HG03439 (cell line): ENCODE measurements at regions not wholly inside any gene's neighbourhood (a gene's known extent, or its start where the extent isn't known, plus 50 kb on each side); places are given as distances from the start of the nearest gene placed in this dataset.
"Not testable (repeated sequence)": the region's sequence is repeated elsewhere in the genome, so short reads cannot be mapped to it uniquely, and the experiment has no call there.

ENCODE experiments used
- ATAC-seq: cut with Tn5 transposase; IDR thresholded peaks from one replicate; pipeline ENCODE4 v1.9.1; 2021; ENCODE audit warnings: mild to moderate bottlenecking, moderate library complexity; ENCODE audit not compliant: unreplicated experiment

- not testable (repeated sequence) for ATAC-seq
Measured at GRCh38 chr18:5830902-5831301, 64.4 kb downstream of the TMEM200C start.

GRCh38 chr18:5828913-5829312 lies 66.4 kb downstream of the TMEM200C start:
- no peak for ATAC-seq

GRCh38 chr18:5825663-5826062 lies 69.7 kb downstream of the TMEM200C start:
- no peak for ATAC-seq

- ATAC-seq = no peak
Measured at GRCh38 chr18:5824370-5824984, 70.8 kb downstream of the TMEM200C start.

GRCh38 chr18:5817816-5818215 lies 77.5 kb downstream of the TMEM200C start:
- no peak for ATAC-seq

GRCh38 chr18:5806860-5807259 lies 88.5 kb downstream of the TMEM200C start:
- no peak for ATAC-seq

- no peak for ATAC-seq
Measured at GRCh38 chr18:5787936-5788335, 107.4 kb downstream of the TMEM200C start.

GRCh38 chr18:5779922-5780321 lies 115.4 kb downstream of the TMEM200C start:
- ATAC-seq = no peak

- no peak for ATAC-seq
Measured at GRCh38 chr18:5772306-5773105, 122.8 kb downstream of the TMEM200C start.

GRCh38 chr18:5771343-5771742 lies 124.0 kb downstream of the TMEM200C start:
- ATAC-seq = no peak

GRCh38 chr18:5770176-5770575 lies 125.1 kb downstream of the TMEM200C start:
- no peak for ATAC-seq

GRCh38 chr18:5768454-5768853 lies 126.9 kb downstream of the TMEM200C start:
- ATAC-seq = no peak

GRCh38 chr18:5759194-5759593 lies 136.1 kb downstream of the TMEM200C start:
- ATAC-seq = no peak

GRCh38 chr18:5756823-5757222 lies 138.5 kb downstream of the TMEM200C start:
- no peak for ATAC-seq

- no peak for ATAC-seq
Measured at GRCh38 chr18:5747678-5748077, 147.6 kb downstream of the TMEM200C start.

- no peak for ATAC-seq
Measured at GRCh38 chr18:5746844-5747243, 148.5 kb downstream of the TMEM200C start.

- no peak for ATAC-seq
Measured at GRCh38 chr18:5744659-5745058, 150.7 kb downstream of the TMEM200C start.

- ATAC-seq = no peak
Measured at GRCh38 chr18:5738526-5738925, 156.8 kb downstream of the TMEM200C start.

GRCh38 chr18:5732318-5732717 lies 163.0 kb downstream of the TMEM200C start:
- no peak for ATAC-seq

GRCh38 chr18:5729983-5730699 lies 165.2 kb downstream of the TMEM200C start:
- ATAC-seq = no peak

- no peak for ATAC-seq
Measured at GRCh38 chr18:5728531-5728930, 166.8 kb downstream of the TMEM200C start.

- ATAC-seq = no peak
Measured at GRCh38 chr18:5726011-5726410, 169.3 kb downstream of the TMEM200C start.
